ENCODE measurements at regions not wholly inside any gene's neighbourhood (a gene's known extent, or its start where the extent isn't known, plus 50 kb on each side); places are given as distances from the start of the nearest gene placed in this dataset.

DNA sequence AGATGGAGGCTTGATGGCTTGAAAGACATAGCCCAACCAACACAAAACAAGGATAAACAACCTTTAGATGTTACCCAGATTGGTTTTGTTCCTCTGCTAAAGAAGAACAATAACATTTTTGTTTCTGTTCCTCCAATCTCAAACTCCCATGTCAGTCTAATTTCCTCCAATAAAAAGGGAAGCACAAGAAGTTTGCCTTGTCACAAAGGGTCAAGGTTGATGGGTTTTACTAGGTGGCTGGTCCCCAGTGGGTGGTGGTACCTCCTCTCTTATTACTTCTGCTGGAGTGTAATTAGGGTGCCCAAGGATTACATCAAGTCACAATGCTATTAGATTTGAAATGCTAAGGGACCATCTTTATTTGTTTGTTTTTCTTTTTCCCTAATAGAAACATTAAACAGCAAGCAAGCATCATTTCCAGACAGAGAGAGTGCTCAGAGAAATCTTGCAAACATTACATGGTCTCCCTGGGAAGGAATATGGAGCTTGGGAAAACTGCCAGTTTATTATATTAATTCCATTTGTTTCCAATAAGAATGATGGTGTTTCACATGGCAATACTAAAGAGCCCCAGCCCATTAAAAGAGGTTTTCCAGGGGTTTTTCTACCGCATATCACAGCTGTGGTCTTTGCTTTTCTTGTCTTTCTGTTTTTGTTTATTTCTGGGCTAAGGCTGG, 78.3 kb upstream of the AOAH start:
- no peak for DNase-seq

DNA sequence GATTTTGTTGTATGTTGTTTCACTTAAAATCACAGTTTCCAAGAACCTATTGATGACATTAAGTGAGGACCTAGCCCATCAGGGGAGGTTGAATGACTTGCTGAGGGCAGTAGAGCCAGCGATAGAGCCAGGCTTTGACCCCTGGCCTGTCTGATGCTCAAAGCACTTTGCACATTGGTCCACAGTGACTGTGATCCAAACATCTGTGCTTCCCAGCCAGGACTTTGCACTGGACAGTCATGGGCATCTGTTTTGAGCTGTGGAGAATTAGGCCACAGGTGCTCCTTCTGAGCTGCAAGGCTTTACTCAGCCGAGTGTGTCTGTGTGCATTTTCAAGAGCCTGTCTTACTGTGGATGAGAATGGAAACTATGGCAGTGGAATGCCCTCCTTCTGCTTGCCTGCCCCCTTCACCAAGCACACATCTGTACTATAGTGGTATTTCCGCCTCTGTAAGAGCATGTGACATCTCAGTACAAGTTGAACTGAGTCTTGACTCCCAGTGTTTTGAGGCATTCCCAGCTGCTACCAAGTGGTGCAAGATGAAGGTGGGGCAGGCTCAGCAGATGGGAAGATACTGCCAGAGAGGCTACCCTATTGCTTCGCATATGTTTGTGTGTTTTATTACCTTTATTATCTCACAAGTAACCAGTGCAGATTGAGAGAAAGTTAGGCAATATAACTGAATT, 72.7 kb upstream of the AOAH start:
- no peak for DNase-seq

DNA sequence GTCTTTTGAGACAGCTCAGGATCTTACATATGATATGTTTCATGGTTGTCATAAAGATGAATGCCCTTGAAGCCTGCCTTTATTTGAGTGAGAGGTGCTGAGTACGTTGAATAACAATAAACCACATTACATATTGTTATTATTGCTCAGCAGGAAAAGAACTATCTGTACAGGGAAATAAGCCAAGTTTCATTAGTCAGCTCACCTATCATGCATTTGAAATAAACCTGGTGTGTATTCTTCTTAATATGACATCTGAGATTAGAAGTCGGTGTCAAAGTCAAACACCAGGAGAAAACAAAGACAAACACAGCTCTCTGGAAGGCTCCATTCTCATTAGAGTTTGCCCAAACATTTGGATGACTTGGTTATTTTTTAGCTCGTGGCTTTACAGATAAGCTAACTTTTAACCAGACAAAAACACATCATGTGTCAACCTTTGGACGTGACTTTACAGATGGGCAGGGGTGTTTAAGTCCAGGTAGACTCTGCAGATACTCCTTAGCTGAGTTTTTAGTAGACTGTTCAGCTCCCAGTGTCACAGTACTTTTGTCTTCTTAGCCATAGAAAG, 71.2 kb upstream of the AOAH start:
- peak; percentile 37 for DNase-seq

GRCh38 chr7:36794689-36795088, 70.4 kb upstream of the AOAH start:
- DNase-seq, result peak; percentile 70

GRCh38 chr7:36792421-36792820, 68.1 kb upstream of the AOAH start:
- DNase-seq, result no peak

DNA sequence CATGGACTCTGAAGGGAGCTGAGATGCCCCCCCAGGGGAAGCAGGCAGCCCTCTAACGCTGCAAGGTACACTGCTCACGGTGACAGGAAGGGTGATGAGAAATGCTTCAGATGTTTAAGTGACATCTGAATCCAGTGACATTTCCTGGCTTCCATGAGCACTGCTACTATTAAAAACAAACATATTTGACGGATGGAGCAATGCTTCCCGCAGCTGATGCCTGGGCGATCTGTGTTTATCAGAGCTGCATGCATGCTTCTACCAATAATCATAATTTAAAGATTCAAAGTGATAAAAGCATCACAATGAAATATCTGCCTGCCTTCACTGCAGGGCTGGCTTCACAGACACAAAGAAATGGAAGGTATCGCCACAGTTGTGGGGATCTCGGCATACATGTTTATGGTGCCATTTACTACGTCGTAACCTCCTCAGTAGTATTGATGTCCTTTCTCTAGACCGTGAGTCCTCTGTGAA, 66.1 kb upstream of the AOAH start:
- no peak for DNase-seq

DNA sequence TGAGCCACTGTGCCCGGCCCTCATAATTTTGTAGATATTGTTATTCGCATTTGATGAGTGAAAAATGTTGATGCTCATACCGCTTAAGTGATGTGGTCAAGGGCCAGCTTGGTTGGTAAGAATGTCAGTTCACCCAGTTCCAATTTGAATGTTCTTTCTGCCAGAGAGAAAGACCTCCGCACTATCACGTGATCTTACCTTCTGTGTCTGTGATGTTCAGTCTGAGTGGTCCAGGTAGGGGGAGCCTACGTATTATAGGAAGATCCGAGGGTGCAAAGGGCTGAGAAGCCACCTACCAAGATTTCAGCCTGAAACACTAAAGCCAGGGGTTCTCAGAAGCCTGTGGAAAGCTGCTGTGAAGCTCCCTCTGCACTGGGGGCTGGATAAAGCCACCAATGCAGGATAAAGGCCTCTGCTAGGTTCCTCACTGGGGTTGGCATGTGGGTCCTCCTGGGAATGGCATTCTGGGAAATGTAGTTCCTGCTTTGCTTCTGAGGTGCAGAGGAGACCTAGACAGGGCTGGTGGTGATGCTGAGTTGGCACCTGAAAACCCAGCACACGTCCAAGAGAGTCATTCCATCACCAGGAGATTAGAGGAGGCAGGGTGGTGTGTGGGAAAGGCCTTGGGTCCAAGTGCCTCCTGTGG, 64.7 kb upstream of the AOAH start:
- DNase-seq, result no peak

- no peak for DNase-seq
Observed at GRCh38 chr7:36787933-36788378, 63.7 kb upstream of the AOAH start.

DNA sequence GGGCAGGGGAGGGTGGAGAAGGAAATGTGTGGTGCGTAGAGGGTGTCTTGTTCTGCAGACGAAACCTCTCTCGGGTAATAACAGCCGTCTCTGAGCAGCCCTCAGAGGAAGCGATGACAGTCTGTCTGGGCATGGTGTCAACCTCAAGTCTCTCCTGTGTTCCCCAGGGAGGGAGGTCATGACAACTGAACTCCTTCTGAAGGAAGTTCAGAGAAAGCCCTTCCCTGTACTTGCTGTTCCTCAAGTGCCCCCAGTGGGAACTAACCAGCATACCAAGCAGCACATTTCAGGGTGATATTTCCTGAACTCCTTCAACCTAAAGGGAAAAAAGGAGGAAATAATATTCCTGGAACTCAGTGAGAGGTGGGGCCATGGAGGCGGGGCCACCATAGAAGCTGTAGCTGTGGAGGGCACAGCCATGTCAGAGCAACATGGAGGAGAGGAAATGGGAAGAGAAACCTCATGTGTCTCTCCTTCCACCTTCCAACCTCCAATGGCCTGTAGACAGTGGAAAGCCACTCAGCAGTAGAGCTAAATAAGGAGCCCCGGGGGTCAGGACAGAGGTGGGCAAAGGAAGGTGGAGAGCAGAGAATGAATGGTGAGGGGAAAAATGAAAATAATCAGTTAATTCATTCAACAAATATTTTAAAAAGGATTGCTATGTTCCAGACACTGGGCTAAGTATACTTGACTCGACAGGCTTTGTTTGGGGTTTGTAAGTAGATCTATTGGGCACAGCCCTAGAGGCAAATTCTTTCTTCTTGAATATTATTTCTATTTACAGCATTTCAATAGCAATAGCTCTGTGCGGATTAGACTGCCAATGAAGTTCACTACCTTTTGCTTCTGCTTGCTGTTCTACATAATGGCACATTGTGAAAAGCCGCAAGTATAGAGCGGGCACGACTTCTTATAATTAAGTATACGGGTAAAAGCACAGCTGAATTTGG, 61.0 kb upstream of the AOAH start:
- no peak for DNase-seq

DNA sequence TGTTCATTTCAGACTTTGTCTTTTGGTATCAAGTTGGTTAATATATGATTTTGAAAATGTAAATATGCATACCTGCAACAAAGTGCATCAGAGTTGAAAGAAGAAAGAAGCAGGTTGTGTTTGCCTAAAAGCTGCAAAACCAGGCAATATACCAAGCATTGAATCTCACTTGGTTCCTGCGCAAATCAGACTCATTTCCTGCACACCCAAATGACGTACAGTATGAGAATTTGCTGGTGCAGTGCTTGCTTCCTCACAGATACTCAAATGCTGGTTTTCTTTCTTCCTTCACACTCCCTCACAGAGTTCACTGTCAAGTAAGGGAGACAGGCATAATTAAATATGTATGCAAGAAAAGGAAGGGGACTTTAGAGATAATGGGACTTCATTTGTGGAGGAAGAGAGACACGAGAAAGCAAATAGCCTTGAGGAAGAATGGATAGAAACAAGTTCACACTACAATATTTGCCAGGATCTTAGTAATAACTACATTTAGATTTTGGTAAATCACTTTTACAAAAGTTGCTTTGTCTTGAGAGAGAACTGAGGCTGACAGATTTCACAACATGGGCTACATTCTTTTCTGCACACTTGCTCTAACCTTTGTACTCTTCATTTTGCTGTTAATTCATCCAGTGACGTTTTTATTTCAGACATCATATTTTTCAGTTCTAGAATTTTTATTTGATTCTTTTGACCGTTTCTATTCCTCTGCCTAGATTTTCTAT, 56.9 kb upstream of the AOAH start:
- DNase-seq, result no peak

DNA sequence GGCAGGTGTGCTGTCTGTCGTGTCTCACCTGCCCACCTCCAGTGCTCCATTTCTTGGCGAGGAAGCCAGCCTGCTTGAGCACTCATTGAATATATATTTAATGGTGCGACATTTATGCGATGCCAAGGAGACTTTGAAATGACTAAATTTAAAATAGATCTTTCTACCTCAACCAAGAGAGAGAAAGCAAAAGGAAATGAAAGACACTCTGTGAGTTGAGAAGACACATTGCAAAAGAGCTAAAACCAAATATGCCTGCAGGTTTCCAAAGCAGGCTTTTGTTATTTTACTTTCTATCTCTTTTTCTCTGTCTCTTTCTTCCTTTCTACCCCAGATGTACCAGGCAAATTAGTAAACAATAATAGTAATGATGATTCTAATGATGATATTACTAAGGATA, 53.6 kb upstream of the AOAH start:
- no peak for DNase-seq

GRCh38 chr7:36777062-36777461, 52.8 kb upstream of the AOAH start:
- DNase-seq, result no peak

GRCh38 chr7:36775676-36776075, 51.4 kb upstream of the AOAH start:
- DNase-seq, result no peak

- no peak for DNase-seq
Observed at GRCh38 chr7:36775061-36775620, 50.8 kb upstream of the AOAH start.

All from DMS153 (cell line).